CMK (cell line): ENCODE measurements at regions not wholly inside any gene's neighbourhood (a gene's known extent, or its start where the extent isn't known, plus 50 kb on each side); places are given as distances from the start of the nearest gene placed in this dataset.

Experiments used
- DNase-seq: peaks from one replicate; pipeline ENCODE4 v3.0.0-alpha.2; 2010; ENCODE audit warnings: low read depth

- peak; percentile 9 for DNase-seq
Measured at GRCh38 chr6:159118924-159119323, 50.3 kb upstream of the FNDC1 start.

GRCh38 chr6:159117563-159117962 lies 51.6 kb upstream of the FNDC1 start:
- DNase-seq, result no peak

GRCh38 chr6:159117046-159117445 lies 52.2 kb upstream of the FNDC1 start:
- DNase-seq, result no peak

- DNase-seq, result no peak
Measured at GRCh38 chr6:159116343-159116742, 52.9 kb upstream of the FNDC1 start.

- DNase-seq, result no peak
Measured at GRCh38 chr6:159114569-159114968, 54.6 kb upstream of the FNDC1 start.

GRCh38 chr6:159113223-159113622 lies 56.0 kb upstream of the FNDC1 start:
- no peak for DNase-seq

GRCh38 chr6:159112714-159113113 lies 56.5 kb upstream of the FNDC1 start:
- no peak for DNase-seq

- DNase-seq, result no peak
Measured at GRCh38 chr6:159110748-159111147, 58.5 kb upstream of the FNDC1 start.

- DNase-seq, result peak; percentile 52
Measured at GRCh38 chr6:159110013-159110412, 59.2 kb upstream of the FNDC1 start.

- DNase-seq, result no peak
Measured at GRCh38 chr6:159109391-159109790, 59.8 kb upstream of the FNDC1 start.

- no peak for DNase-seq
Measured at GRCh38 chr6:159108426-159108985, 60.7 kb upstream of the FNDC1 start.

- DNase-seq, result no peak
Measured at GRCh38 chr6:159107451-159108260, 61.5 kb upstream of the FNDC1 start.

- DNase-seq, result peak; percentile 59
Measured at GRCh38 chr6:159106627-159107241, 61.9 kb upstream of the TAGAP start.

GRCh38 chr6:159105716-159106115 lies 60.9 kb upstream of the TAGAP start:
- DNase-seq, result no peak

- no peak for DNase-seq
Measured at GRCh38 chr6:159104931-159105330, 60.1 kb upstream of the TAGAP start.

GRCh38 chr6:159104163-159104925 lies 59.6 kb upstream of the TAGAP start:
- DNase-seq, result peak; percentile 40

GRCh38 chr6:159103396-159104162 lies 58.8 kb upstream of the TAGAP start:
- no peak for DNase-seq

- no peak for DNase-seq
Measured at GRCh38 chr6:159102373-159103160, 57.8 kb upstream of the TAGAP start.

- no peak for DNase-seq
Measured at GRCh38 chr6:159101656-159102055, 56.9 kb upstream of the TAGAP start.

GRCh38 chr6:159100395-159101182 lies 55.8 kb upstream of the TAGAP start:
- DNase-seq, result no peak
